HG03066 (cell line): ENCODE measurements at regions not wholly inside any gene's neighbourhood (a gene's known extent, or its start where the extent isn't known, plus 50 kb on each side); places are given as distances from the start of the nearest gene placed in this dataset.
"Not testable (repeated sequence)": the region's sequence is repeated elsewhere in the genome, so short reads cannot be mapped to it uniquely, and the experiment has no call there.

Source experiments
- ATAC-seq: cut with Tn5 transposase; IDR thresholded peaks from one replicate; pipeline ENCODE4 v1.9.1; 2021; ENCODE audit warnings: low read depth; ENCODE audit not compliant: unreplicated experiment

DNA sequence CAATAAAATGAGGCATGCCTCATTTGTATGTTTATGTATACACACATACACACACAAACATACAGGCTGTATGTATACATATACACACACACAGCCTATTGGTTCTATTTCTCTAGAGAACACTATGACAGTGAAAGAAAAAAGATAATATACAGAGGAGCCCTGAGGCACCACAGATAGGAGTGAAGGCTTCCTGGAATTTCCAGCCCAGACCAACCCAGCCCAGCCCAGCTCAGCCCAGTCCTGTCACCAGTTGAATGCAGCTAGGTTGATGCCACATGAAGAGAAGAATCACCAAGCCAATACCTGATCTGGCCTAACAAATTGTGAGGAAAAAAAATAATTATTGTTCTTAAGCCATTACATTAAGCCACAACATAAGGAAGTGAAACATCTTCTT, 126.9 kb upstream of the PDE4D start:
- no peak for ATAC-seq

- not testable (repeated sequence) for ATAC-seq
Measured at GRCh38 chr5:60018960-60019359, 125.4 kb upstream of the PDE4D start.

DNA sequence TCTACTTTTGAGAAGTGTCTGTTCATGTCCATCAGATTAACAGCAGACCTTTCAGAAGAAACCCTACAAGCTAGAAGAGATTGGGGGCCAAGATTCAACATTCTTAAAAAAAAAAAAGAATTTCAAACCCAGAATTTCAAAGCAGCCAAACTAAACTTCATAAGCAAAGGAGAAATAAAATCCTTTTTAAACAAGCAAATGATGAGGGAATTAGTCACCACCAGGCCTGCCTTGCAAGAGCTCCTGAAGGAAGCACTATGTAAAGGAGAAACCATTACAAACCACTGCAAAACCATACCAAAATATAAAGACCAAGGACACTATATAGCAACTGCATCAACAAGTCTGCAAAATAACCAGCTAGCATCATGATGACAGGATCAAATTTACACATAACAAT, 124.6 kb upstream of the PDE4D start:
- ATAC-seq: no peak

DNA sequence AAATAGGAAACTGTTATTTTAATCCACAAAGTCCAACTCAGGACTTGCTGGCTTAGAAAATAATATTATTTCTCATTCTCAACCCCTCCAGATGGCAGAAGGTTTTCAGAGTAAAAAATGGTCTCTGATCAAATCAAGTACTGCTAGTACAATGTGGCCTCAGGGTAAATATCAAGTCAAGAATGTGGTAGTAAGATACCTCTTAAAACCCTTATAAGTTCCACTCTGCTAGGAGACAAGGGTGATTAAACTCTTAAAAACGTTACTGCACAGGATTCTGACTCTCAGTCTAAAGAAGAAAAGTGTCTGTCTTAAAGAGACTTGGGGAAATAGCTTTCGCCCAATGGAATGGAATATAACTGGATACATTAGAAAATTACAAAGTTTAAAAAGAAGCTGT, 120.8 kb upstream of the PDE4D start:
- ATAC-seq: no peak

- ATAC-seq: no peak
Measured at GRCh38 chr5:60010853-60011252, 117.3 kb upstream of the PDE4D start.

- ATAC-seq: no peak
Measured at GRCh38 chr5:60010328-60010727, 116.8 kb upstream of the PDE4D start.

DNA sequence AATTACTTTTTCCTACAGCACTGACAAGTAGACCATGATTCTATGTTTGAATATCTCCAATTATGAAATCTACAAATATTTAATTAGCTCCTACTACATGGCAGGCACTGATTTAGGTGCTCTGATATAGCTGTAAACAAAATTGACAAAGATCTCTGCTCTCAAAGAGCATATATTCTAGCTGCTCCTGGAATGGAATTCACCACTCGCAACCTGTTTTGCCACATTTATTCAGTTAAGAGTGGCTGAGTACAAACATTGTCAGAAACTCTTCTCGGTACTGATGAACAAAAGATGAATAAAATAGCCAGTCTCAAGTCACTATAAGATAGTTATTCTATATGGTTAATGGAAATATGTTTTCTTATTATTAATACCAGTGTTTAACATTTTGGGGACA, 114.2 kb upstream of the PDE4D start:
- ATAC-seq: no peak

DNA sequence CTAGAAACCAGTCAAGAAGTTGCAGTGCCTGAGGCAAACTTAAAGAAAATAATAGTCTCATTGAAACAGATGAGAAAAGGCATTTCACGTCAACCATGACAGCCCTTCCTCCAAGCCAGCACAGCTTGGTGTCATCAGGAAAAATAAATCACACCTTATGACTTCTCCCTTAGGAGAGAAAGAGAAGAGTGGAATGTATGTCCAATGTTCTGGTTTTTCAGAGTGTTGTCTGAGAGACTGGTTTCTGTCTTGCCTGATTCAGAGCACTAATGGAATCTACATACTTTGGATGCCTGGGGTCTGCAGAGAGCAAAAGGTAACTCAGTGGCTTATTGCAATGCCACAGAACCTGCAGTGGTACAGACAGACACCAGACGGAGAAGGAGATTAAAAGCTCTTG, 105.5 kb upstream of the PDE4D start:
- ATAC-seq: no peak

DNA sequence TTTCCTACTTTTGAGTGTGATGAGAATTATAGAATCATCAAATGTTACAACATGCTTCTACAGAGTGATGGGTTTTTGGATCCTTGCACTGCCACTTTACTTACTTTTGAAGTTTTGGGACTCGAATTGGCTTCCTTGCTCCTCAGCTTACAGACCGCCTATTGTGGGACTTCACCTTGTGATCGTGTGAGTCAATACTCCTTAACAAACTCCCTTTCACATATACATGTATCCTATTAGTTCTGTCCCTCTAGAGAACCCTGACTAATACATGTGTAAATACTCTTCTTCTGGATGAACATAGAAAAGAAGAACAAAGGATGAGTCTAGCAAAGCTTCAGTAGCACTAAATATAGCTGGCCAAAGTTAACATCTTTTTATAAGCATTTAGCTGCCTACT, 98.7 kb upstream of the PDE4D start:
- ATAC-seq: no peak

DNA sequence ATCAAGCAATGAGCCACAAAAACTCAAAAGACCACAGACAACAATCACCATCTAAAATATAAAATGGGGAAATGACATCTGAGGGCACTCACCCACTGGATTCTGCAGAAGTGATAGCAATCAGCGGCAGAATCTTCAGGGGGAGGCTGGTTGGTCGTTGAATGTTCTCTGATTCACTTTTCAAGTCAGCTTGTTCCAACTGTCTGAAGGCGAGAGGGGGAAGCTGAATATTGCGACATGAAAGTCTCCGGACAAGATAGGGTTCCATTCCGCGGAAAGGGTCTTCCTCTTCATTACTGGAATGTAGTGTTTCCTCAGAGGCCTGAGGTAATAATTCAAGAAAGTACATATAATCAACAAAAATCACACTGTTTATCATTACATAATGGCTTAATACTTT, 94.9 kb upstream of the PDE4D start:
- ATAC-seq: no peak

- no peak for ATAC-seq
Measured at GRCh38 chr5:59976342-59976741, 82.8 kb upstream of the PDE4D start.

- no peak for ATAC-seq
Measured at GRCh38 chr5:59972043-59972442, 78.5 kb upstream of the PDE4D start.

DNA sequence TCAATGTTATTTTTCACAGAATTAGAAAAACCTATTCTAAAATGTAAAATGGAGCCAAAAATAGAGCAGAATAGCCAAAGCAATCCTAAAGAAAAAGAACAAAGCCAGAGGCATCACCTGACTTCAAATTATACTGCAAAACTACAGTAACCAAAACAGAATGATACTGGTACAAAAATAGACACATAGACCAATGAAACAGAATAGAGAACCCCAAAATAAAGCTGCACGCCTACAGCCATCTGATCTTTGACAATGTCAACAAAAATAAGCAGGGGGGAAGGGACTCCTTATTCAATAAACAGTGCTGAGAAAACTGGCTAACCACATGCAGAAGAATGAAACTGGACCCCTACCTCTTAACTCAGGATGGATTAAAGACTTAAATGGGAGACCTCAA, 65.8 kb upstream of the PDE4D start:
- no peak for ATAC-seq

- ATAC-seq: no peak
Measured at GRCh38 chr5:59956130-59956783, 62.7 kb upstream of the PDE4D start.

DNA sequence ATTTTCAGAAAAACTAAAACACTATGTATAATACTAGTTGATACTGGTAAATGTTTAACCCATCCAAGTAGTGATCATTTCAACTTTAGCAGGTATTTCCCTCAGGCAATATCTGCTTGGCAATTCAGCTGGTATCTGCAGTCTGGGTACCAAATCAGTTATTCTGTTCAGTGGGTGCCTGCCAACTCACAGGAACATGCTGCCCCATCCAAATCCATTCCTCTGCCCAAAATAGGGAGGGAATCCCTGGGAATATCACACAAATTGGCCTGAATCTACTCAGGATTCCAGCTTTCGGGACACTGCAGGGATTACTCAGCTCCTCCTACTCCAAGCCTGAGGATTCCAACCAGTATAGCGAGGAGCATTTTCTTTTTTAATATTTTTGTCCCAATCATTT, 61.7 kb upstream of the PDE4D start:
- ATAC-seq: no peak

DNA sequence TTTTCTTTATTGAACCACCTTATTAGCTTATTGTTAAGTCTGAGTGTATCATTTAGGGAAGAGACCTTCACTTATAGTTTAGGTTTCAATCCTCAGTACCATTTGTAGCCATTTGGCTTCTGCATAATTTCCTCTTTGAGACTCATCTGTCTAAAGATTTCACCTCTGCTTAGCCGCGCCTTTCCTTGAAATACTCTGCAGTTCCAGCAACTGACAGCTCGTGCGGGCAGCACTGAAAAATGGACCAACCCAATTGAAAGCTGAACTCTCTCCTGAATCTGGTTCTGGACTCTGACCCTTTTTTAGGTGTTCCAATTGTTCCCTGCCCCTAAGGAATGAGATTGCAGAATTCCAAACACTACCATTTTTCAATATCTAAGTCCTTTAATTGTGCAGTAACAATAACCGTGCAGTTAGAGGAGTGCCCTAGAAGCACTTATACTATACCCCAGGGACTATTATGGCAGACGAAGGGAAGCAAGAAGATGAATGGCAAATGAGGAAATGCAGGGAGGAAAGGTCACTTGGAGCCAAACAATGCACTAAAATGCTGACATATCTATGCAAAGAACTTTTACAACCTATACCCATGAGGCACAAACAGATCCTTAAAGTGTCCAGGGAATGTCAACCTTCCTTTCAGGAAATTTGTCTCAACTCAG, 50.1 kb upstream of the PDE4D start:
- no peak for ATAC-seq
